LNCAP (cell line): ENCODE measurements at regions not wholly inside any gene's neighbourhood (a gene's known extent, or its start where the extent isn't known, plus 50 kb on each side); places are given as distances from the start of the nearest gene placed in this dataset.

Source experiments
- CTCF ChIP-seq: fragments of 450-650 bp; IDR thresholded peaks from 2 replicates; pipeline ENCODE4 v1.5.1; 2017; ENCODE audit warnings: mild to moderate bottlenecking

- no peak for TF ChIP-seq CTCF
Measured at GRCh38 chr7:10685040-10685439, 288.6 kb upstream of the PHF14 start.

GRCh38 chr7:10688544-10688943 lies 285.1 kb upstream of the PHF14 start:
- no peak for TF ChIP-seq CTCF

GRCh38 chr7:10696064-10696463 lies 277.6 kb upstream of the PHF14 start:
- TF ChIP-seq CTCF: no peak

- TF ChIP-seq CTCF: no peak
Measured at GRCh38 chr7:10703059-10703458, 270.6 kb upstream of the PHF14 start.

- TF ChIP-seq CTCF: no peak
Measured at GRCh38 chr7:10703981-10704380, 269.7 kb upstream of the PHF14 start.

GRCh38 chr7:10704653-10705052 lies 269.0 kb upstream of the PHF14 start:
- TF ChIP-seq CTCF: no peak

- no peak for TF ChIP-seq CTCF
Measured at GRCh38 chr7:10706875-10707493, 266.7 kb upstream of the PHF14 start.

- no peak for TF ChIP-seq CTCF
Measured at GRCh38 chr7:10707519-10707918, 266.2 kb upstream of the PHF14 start.
